ENCODE measurements at regions not wholly inside any gene's neighbourhood (a gene's known extent, or its start where the extent isn't known, plus 50 kb on each side); places are given as distances from the start of the nearest gene placed in this dataset.

GRCh38 chr21:28418726-28419514, 573.8 kb downstream of the LTN1 start:
- peaks cover 0 to 22% (median 0%) of the 10 kb centered on the region in 3 donors for H3K4me1 ChIP-seq (ENCODE audit: control insufficient read depth in 3 of 3, insufficient read depth in 2 of 3, low read depth in 1 of 3, low read length in 2 of 3)
- no peak overlapping the region for H3K27ac ChIP-seq (ENCODE audit: low read depth in 1 of 3, low read length in 2 of 3)
- H3K4me3 ChIP-seq (ENCODE audit: low read depth in 1 of 3, low read length in 3 of 3): no peak overlapping the region
- 72 to 92% (median 85%) methylated on average over 6 of the region's 6 CpGs for WGBS, 3 donors
- H3K36me3 ChIP-seq (ENCODE audit: control insufficient read depth in 3 of 3, insufficient read depth in 2 of 3, low read depth in 1 of 3, low read length in 3 of 3): no peaks in the 10 kb centered on the region
- FAIRE-seq (no peak), DNase-seq (no peak)
- no peaks in the 10 kb centered on the region for H3K9me3 ChIP-seq (ENCODE audit: control insufficient read depth in 2 of 2, insufficient read depth in 1 of 2, low read depth in 1 of 2, low read length in 1 of 2)
- H3K27me3 ChIP-seq (ENCODE audit: control insufficient read depth in 3 of 3, insufficient read depth in 3 of 3, low read length in 3 of 3): no peaks in the 10 kb centered on the region

- H3K27me3 ChIP-seq (ENCODE audit: control insufficient read depth in 3 of 3, insufficient read depth in 3 of 3, low read length in 3 of 3): no peaks in the 10 kb centered on the region
- FAIRE-seq: no peak
Observed at GRCh38 chr21:28410256-28410655, 582.4 kb downstream of the LTN1 start.

GRCh38 chr21:28402616-28402989, 590.1 kb downstream of the LTN1 start:
- no peaks in the 10 kb centered on the region for H3K4me1 ChIP-seq (ENCODE audit: control insufficient read depth in 3 of 3, insufficient read depth in 2 of 3, low read depth in 1 of 3, low read length in 2 of 3)
- no peak overlapping the region for H3K27ac ChIP-seq (ENCODE audit: low read depth in 1 of 3, low read length in 2 of 3)
- no peak for DNase-seq
- no peaks in the 10 kb centered on the region for H3K27me3 ChIP-seq (ENCODE audit: control insufficient read depth in 3 of 3, insufficient read depth in 3 of 3, low read length in 3 of 3)
- no peak for FAIRE-seq
- H3K9me3 ChIP-seq (ENCODE audit: control insufficient read depth in 2 of 2, insufficient read depth in 1 of 2, low read depth in 1 of 2, low read length in 1 of 2): no peaks in the 10 kb centered on the region
- no peak overlapping the region for H3K4me3 ChIP-seq (ENCODE audit: low read depth in 1 of 3, low read length in 3 of 3)
- 45 to 52% (median 50%) methylated on average over 1 of the region's 1 CpG for WGBS, 3 donors
- no peaks in the 10 kb centered on the region for H3K36me3 ChIP-seq (ENCODE audit: control insufficient read depth in 3 of 3, insufficient read depth in 2 of 3, low read depth in 1 of 3, low read length in 3 of 3)

More at GRCh38 chr21:28410256-28410655, 582.4 kb downstream of the LTN1 start:
- 34 to 77% (median 42%) methylated on average over 2 of the region's 2 CpGs for WGBS, 3 donors
- Histone ChIP-seq H3K9me3 (ENCODE audit: control insufficient read depth in 2 of 2, insufficient read depth in 1 of 2, low read depth in 1 of 2, low read length in 1 of 2) (no peaks in the 10 kb centered on the region), H3K27ac (ENCODE audit: low read depth in 1 of 3, low read length in 2 of 3) (no peak overlapping the region), H3K4me3 (ENCODE audit: low read depth in 1 of 3, low read length in 3 of 3) (no peak overlapping the region), H3K4me1 (ENCODE audit: control insufficient read depth in 3 of 3, insufficient read depth in 2 of 3, low read depth in 1 of 3, low read length in 2 of 3) (no peaks in the 10 kb centered on the region), H3K36me3 (ENCODE audit: control insufficient read depth in 3 of 3, insufficient read depth in 2 of 3, low read depth in 1 of 3, low read length in 3 of 3) (no peaks in the 10 kb centered on the region)
- no peak for DNase-seq

- FAIRE-seq (no peak), DNase-seq (no peak)
- Histone ChIP-seq H3K36me3 (ENCODE audit: control insufficient read depth in 3 of 3, insufficient read depth in 2 of 3, low read depth in 1 of 3, low read length in 3 of 3) (no peaks in the 10 kb centered on the region), H3K4me3 (ENCODE audit: low read depth in 1 of 3, low read length in 3 of 3) (no peak overlapping the region), H3K27ac (ENCODE audit: low read depth in 1 of 3, low read length in 2 of 3) (no peak overlapping the region), H3K9me3 (ENCODE audit: control insufficient read depth in 2 of 2, insufficient read depth in 1 of 2, low read depth in 1 of 2, low read length in 1 of 2) (peaks cover 0 to 14% of the 10 kb centered on the region in 2 donors), H3K4me1 (ENCODE audit: control insufficient read depth in 3 of 3, insufficient read depth in 2 of 3, low read depth in 1 of 3, low read length in 2 of 3) (peaks cover 0 to 12% (median 0%) of the 10 kb centered on the region in 3 donors), H3K27me3 (ENCODE audit: control insufficient read depth in 3 of 3, insufficient read depth in 3 of 3, low read length in 3 of 3) (no peaks in the 10 kb centered on the region)
Observed at GRCh38 chr21:28397040-28397439, 595.6 kb downstream of the LTN1 start.

- H3K27me3 ChIP-seq (ENCODE audit: control insufficient read depth in 3 of 3, insufficient read depth in 3 of 3, low read length in 3 of 3): no peaks in the 10 kb centered on the region
- H3K4me3 ChIP-seq (ENCODE audit: low read depth in 1 of 3, low read length in 3 of 3): no peak overlapping the region
- H3K36me3 ChIP-seq (ENCODE audit: control insufficient read depth in 3 of 3, insufficient read depth in 2 of 3, low read depth in 1 of 3, low read length in 3 of 3): no peaks in the 10 kb centered on the region
- H3K9me3 ChIP-seq (ENCODE audit: control insufficient read depth in 2 of 2, insufficient read depth in 1 of 2, low read depth in 1 of 2, low read length in 1 of 2): peaks cover 0 to 14% of the 10 kb centered on the region in 2 donors
- DNase-seq: no peak
- WGBS, 3 donors: 72 to 88% (median 88%) methylated on average over 5 of the region's 5 CpGs
- H3K4me1 ChIP-seq (ENCODE audit: control insufficient read depth in 3 of 3, insufficient read depth in 2 of 3, low read depth in 1 of 3, low read length in 2 of 3): peaks cover 0 to 12% (median 0%) of the 10 kb centered on the region in 3 donors
- no peak overlapping the region for H3K27ac ChIP-seq (ENCODE audit: low read depth in 1 of 3, low read length in 2 of 3)
- no peak for FAIRE-seq
Observed at GRCh38 chr21:28396421-28396820, 596.3 kb downstream of the LTN1 start.

GRCh38 chr21:28393279-28393678, 599.4 kb downstream of the LTN1 start:
- Histone ChIP-seq H3K27ac (ENCODE audit: low read depth in 1 of 3, low read length in 2 of 3) (peak overlapping the region in 2 of 3 donors; percentile 14 to 76), H3K4me3 (ENCODE audit: low read depth in 1 of 3, low read length in 3 of 3) (no peak overlapping the region), H3K27me3 (ENCODE audit: control insufficient read depth in 3 of 3, insufficient read depth in 3 of 3, low read length in 3 of 3) (no peaks in the 10 kb centered on the region), H3K9me3 (ENCODE audit: control insufficient read depth in 2 of 2, insufficient read depth in 1 of 2, low read depth in 1 of 2, low read length in 1 of 2) (peaks cover 0 to 14% of the 10 kb centered on the region in 2 donors), H3K36me3 (ENCODE audit: control insufficient read depth in 3 of 3, insufficient read depth in 2 of 3, low read depth in 1 of 3, low read length in 3 of 3) (no peaks in the 10 kb centered on the region), H3K4me1 (ENCODE audit: control insufficient read depth in 3 of 3, insufficient read depth in 2 of 3, low read depth in 1 of 3, low read length in 2 of 3) (peaks cover 0 to 12% (median 0%) of the 10 kb centered on the region in 3 donors)
- FAIRE-seq: no peak
- DNase-seq: peak; percentile 91 to 95
- WGBS, 3 donors: 16 to 64% (median 36%) methylated on average over 7 of the region's 7 CpGs

- H3K27ac ChIP-seq (ENCODE audit: low read depth in 1 of 3, low read length in 2 of 3): peak overlapping the region in 1 of 3 donors; percentile 76
- H3K4me3 ChIP-seq (ENCODE audit: low read depth in 1 of 3, low read length in 3 of 3): no peak overlapping the region
- H3K36me3 ChIP-seq (ENCODE audit: control insufficient read depth in 3 of 3, insufficient read depth in 2 of 3, low read depth in 1 of 3, low read length in 3 of 3): no peaks in the 10 kb centered on the region
- 58 to 80% (median 72%) methylated on average over 3 of the region's 3 CpGs for WGBS, 3 donors
- H3K27me3 ChIP-seq (ENCODE audit: control insufficient read depth in 3 of 3, insufficient read depth in 3 of 3, low read length in 3 of 3): no peaks in the 10 kb centered on the region
- FAIRE-seq: no peak
- peak; percentile 29 to 52 for DNase-seq
- H3K9me3 ChIP-seq (ENCODE audit: control insufficient read depth in 2 of 2, insufficient read depth in 1 of 2, low read depth in 1 of 2, low read length in 1 of 2): peaks cover 0 to 14% of the 10 kb centered on the region in 2 donors
- H3K4me1 ChIP-seq (ENCODE audit: control insufficient read depth in 3 of 3, insufficient read depth in 2 of 3, low read depth in 1 of 3, low read length in 2 of 3): peaks cover 0 to 12% (median 0%) of the 10 kb centered on the region in 3 donors
Observed at GRCh38 chr21:28391938-28392849, 600.5 kb downstream of the LTN1 start.

GRCh38 chr21:28387220-28387619, 605.5 kb downstream of the LTN1 start:
- no peaks in the 10 kb centered on the region for H3K36me3 ChIP-seq (ENCODE audit: control insufficient read depth in 3 of 3, insufficient read depth in 2 of 3, low read depth in 1 of 3, low read length in 3 of 3)
- H3K27me3 ChIP-seq (ENCODE audit: control insufficient read depth in 3 of 3, insufficient read depth in 3 of 3, low read length in 3 of 3): no peaks in the 10 kb centered on the region
- FAIRE-seq (no peak), DNase-seq (no peak)
- no peak overlapping the region for H3K27ac ChIP-seq (ENCODE audit: low read depth in 1 of 3, low read length in 2 of 3)
- no peak overlapping the region for H3K4me3 ChIP-seq (ENCODE audit: low read depth in 1 of 3, low read length in 3 of 3)
- H3K4me1 ChIP-seq (ENCODE audit: control insufficient read depth in 3 of 3, insufficient read depth in 2 of 3, low read depth in 1 of 3, low read length in 2 of 3): no peaks in the 10 kb centered on the region
- WGBS, 3 donors: 80 to 97% (median 86%) methylated on average over 1 of the region's 1 CpG
- no peaks in the 10 kb centered on the region for H3K9me3 ChIP-seq (ENCODE audit: control insufficient read depth in 2 of 2, insufficient read depth in 1 of 2, low read depth in 1 of 2, low read length in 1 of 2)
